ENCODE measurements at regions not wholly inside any gene's neighbourhood (a gene's known extent, or its start where the extent isn't known, plus 50 kb on each side); places are given as distances from the start of the nearest gene placed in this dataset.

DNA sequence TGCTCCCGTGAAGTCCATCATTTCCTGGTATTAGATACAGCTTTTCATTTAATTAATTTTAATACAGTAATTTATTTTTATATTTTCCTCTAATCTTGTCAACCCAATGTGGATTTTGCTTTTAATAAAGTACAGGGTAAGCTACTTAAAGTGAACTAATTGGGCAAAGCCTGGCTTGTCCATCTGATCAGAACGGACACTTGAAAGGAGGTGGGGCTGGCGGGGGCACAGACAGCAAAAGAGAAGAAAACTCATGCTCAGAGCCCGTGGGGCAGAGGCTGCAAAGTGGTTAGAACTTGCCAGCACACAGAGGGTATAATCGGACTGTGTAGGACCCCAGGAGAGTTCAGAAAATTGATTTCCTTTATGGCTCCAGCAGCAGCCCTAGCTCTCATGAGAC lies 443.1 kb upstream of the MDFIC2 start:
- H3K9me3 ChIP-seq: no peaks in the 10 kb centered on the region
- H3K36me3 ChIP-seq: no peaks in the 10 kb centered on the region
- no peak for DNase-seq (ENCODE audit: low spot score in 2 of 2)
- no peaks in the 10 kb centered on the region for H3K27me3 ChIP-seq
- intact Hi-C loops (cut with DNase I; ENCODE audit: low total_unique reads): no loop called here
- TF ChIP-seq POLR2A (IDR thresholded peaks at IDR 0.05) (no peak), POLR2AphosphoS5 (IDR thresholded peaks at IDR 0.05) (no peak)
- no peak overlapping the region for H3K4me3 ChIP-seq
- no peaks in the 10 kb centered on the region for H3K4me1 ChIP-seq
- H3K27ac ChIP-seq: no peak overlapping the region

- Histone ChIP-seq H3K27ac (no peak overlapping the region), H3K4me3 (no peak overlapping the region), H3K4me1 (no peaks in the 10 kb centered on the region), H3K36me3 (no peaks in the 10 kb centered on the region), H3K27me3 (no peaks in the 10 kb centered on the region), H3K9me3 (no peaks in the 10 kb centered on the region)
- intact Hi-C loops (cut with DNase I; ENCODE audit: low total_unique reads): no loop called here
- no peak for TF ChIP-seq POLR2AphosphoS5 (IDR thresholded peaks at IDR 0.05)
- no peak for TF ChIP-seq CTCF (IDR thresholded peaks at IDR 0.05)
- no peak for TF ChIP-seq POLR2A (IDR thresholded peaks at IDR 0.05)
- no peak for DNase-seq (ENCODE audit: low spot score in 2 of 2)
Observed at GRCh38 chr3:70754314-70754713, 441.9 kb upstream of the MDFIC2 start.

GRCh38 chr3:70753572-70753971 lies 441.1 kb upstream of the MDFIC2 start:
- Histone ChIP-seq H3K4me3 (no peak overlapping the region), H3K4me1 (no peaks in the 10 kb centered on the region), H3K36me3 (no peaks in the 10 kb centered on the region), H3K27me3 (no peaks in the 10 kb centered on the region), H3K27ac (no peak overlapping the region), H3K9me3 (no peaks in the 10 kb centered on the region)
- no peak for DNase-seq (ENCODE audit: low spot score in 2 of 2)
- TF ChIP-seq POLR2AphosphoS5 (IDR thresholded peaks at IDR 0.05) (no peak), CTCF (IDR thresholded peaks at IDR 0.05) (peak in 2 of 3 donors; percentile 15 to 26), POLR2A (IDR thresholded peaks at IDR 0.05) (no peak)
- intact Hi-C loops (cut with DNase I; ENCODE audit: low total_unique reads): no loop called here

DNA sequence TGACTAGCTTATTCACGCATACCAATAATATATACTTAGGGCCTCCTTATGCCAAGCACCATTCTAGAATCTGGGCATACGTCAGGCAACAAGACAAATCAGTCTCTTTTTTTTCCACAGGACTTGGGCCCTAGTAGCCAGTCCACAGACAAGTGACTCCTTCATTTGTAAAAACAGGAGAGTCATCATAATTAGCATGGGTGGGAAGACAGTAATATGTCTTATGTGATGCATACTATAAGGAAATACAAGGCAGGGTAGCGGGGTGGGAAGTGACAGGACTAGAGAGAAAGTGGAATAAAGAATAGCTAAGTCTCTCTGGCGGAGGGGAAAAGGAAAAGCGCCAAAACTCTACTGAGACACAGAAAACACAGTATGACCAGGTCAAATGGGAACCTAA lies 439.6 kb upstream of the MDFIC2 start:
- Histone ChIP-seq H3K4me3 (no peak overlapping the region), H3K27ac (no peak overlapping the region), H3K27me3 (no peaks in the 10 kb centered on the region), H3K4me1 (no peaks in the 10 kb centered on the region), H3K36me3 (no peaks in the 10 kb centered on the region), H3K9me3 (no peaks in the 10 kb centered on the region)
- no peak for TF ChIP-seq POLR2A (IDR thresholded peaks at IDR 0.05)
- TF ChIP-seq CTCF (IDR thresholded peaks at IDR 0.05): no peak
- intact Hi-C loops (cut with DNase I; ENCODE audit: low total_unique reads): no loop called here
- no peak for DNase-seq (ENCODE audit: low spot score in 2 of 2)

- no peak for DNase-seq (ENCODE audit: low spot score in 2 of 2)
- H3K27me3 ChIP-seq: no peaks in the 10 kb centered on the region
- H3K27ac ChIP-seq: no peak overlapping the region
- no peaks in the 10 kb centered on the region for H3K36me3 ChIP-seq
- no peaks in the 10 kb centered on the region for H3K4me1 ChIP-seq
- no peaks in the 10 kb centered on the region for H3K9me3 ChIP-seq
- intact Hi-C loops (cut with DNase I; ENCODE audit: low total_unique reads): no loop called here
- no peak overlapping the region for H3K4me3 ChIP-seq
- TF ChIP-seq CTCF (IDR thresholded peaks at IDR 0.05) (no peak), POLR2A (IDR thresholded peaks at IDR 0.05) (no peak)
Observed at GRCh38 chr3:70749122-70749521, 436.7 kb upstream of the MDFIC2 start.

DNA sequence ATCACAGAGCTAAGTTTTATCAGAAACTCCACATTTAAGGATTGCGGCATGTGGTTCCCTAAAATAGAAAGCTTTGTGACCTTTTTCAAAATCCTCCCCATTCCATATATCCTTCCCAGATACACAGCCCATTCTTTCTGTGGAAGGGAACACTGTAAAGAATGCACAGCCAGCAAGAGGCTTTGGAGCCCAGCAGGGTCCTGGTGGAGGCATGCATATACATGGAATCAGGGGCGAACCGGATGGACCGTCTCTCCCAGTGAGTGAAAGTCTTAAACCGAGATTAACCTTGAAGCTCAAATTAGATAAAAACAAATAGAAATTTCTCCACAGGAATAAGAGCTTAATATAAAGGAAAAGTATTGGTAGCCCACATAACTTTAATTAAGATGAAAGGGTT lies 436.2 kb upstream of the MDFIC2 start:
- intact Hi-C loops (cut with DNase I; ENCODE audit: low total_unique reads): no loop called here
- no peaks in the 10 kb centered on the region for H3K4me1 ChIP-seq
- H3K27me3 ChIP-seq: no peaks in the 10 kb centered on the region
- no peak overlapping the region for H3K27ac ChIP-seq
- no peak for DNase-seq (ENCODE audit: low spot score in 2 of 2)
- no peak overlapping the region for H3K4me3 ChIP-seq
- H3K36me3 ChIP-seq: no peaks in the 10 kb centered on the region
- no peaks in the 10 kb centered on the region for H3K9me3 ChIP-seq
- TF ChIP-seq POLR2A (IDR thresholded peaks at IDR 0.05) (no peak), POLR2AphosphoS5 (IDR thresholded peaks at IDR 0.05) (no peak)
